ENCODE measurements at regions not wholly inside any gene's neighbourhood (a gene's known extent, or its start where the extent isn't known, plus 50 kb on each side); places are given as distances from the start of the nearest gene placed in this dataset.

DNA sequence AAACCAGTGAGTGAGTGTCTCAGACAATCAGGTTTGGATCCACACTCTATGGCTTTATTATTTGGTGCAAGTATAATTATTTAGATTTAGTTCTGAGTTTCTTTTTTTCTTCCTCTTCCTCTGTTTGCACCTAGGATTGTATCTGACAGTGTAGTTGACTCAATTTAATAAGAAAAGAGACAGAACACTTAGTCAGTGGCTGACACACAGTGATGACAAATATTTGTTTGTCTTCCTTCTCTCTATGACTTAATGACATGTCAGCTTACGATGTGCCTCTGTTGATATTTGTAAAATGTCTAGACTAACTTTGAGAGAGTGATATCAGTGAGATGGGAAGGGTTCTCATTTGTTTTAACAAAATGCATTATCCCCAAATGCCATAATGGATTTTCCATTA, 129.5 kb upstream of the SLC10A2 start:
- Histone ChIP-seq H3K27ac (ENCODE audit: low read depth) (no peak overlapping the region), H3K9me2 (ENCODE audit: insufficient read depth) (peaks cover 16% of the 10 kb centered on the region)

More for the DNA sequence above, 129.5 kb upstream of the SLC10A2 start:
- Histone ChIP-seq H2AFZ (no peak overlapping the region), H3K4me3 (no peak overlapping the region), H3K36me3 (ENCODE audit: insufficient read depth) (no peaks in the 10 kb centered on the region), H3K4me2 (no peak overlapping the region), H3K4me1 (ENCODE audit: insufficient read depth) (no peaks in the 10 kb centered on the region), H3F3A (replicated peaks; ENCODE audit: low read depth) (no peaks in the 10 kb centered on the region), H4K20me1 (replicated peaks; ENCODE audit: insufficient read depth) (no peaks in the 10 kb centered on the region), H3K27me3 (ENCODE audit: insufficient read depth) (no peaks in the 10 kb centered on the region), H3K79me2 (replicated peaks; ENCODE audit: insufficient read depth) (no peaks in the 10 kb centered on the region)
- Mint-ChIP-seq H3K27me3 (ENCODE audit: insufficient read depth, low read depth, poor library complexity) (peaks cover 7% of the 10 kb centered on the region), H3K4me1 (peaks cover 6% of the 10 kb centered on the region; the same call in 2 of the 3 replicates), H3K9me3 (peaks cover 18% of the 10 kb centered on the region), H3K4me3 (no peak overlapping the region), H3K27ac (no peak overlapping the region), H3K36me3 (ENCODE audit: low read depth) (peaks cover 6% of the 10 kb centered on the region; the same call in 1 of the 3 replicates)
- ATAC-seq (no peak), DNase-seq (ENCODE audit: low spot score) (no peak)
- TF ChIP-seq, protein P1, sequence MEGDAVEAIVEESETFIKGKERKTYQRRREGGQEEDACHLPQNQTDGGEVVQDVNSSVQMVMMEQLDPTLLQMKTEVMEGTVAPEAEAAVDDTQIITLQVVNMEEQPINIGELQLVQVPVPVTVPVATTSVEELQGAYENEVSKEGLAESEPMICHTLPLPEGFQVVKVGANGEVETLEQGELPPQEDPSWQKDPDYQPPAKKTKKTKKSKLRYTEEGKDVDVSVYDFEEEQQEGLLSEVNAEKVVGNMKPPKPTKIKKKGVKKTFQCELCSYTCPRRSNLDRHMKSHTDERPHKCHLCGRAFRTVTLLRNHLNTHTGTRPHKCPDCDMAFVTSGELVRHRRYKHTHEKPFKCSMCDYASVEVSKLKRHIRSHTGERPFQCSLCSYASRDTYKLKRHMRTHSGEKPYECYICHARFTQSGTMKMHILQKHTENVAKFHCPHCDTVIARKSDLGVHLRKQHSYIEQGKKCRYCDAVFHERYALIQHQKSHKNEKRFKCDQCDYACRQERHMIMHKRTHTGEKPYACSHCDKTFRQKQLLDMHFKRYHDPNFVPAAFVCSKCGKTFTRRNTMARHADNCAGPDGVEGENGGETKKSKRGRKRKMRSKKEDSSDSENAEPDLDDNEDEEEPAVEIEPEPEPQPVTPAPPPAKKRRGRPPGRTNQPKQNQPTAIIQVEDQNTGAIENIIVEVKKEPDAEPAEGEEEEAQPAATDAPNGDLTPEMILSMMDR (conservative IDR thresholded peaks at IDR 0.05; ENCODE audit: low read depth in 2 of 2), result no peak
- TF ChIP-seq, protein P2, sequence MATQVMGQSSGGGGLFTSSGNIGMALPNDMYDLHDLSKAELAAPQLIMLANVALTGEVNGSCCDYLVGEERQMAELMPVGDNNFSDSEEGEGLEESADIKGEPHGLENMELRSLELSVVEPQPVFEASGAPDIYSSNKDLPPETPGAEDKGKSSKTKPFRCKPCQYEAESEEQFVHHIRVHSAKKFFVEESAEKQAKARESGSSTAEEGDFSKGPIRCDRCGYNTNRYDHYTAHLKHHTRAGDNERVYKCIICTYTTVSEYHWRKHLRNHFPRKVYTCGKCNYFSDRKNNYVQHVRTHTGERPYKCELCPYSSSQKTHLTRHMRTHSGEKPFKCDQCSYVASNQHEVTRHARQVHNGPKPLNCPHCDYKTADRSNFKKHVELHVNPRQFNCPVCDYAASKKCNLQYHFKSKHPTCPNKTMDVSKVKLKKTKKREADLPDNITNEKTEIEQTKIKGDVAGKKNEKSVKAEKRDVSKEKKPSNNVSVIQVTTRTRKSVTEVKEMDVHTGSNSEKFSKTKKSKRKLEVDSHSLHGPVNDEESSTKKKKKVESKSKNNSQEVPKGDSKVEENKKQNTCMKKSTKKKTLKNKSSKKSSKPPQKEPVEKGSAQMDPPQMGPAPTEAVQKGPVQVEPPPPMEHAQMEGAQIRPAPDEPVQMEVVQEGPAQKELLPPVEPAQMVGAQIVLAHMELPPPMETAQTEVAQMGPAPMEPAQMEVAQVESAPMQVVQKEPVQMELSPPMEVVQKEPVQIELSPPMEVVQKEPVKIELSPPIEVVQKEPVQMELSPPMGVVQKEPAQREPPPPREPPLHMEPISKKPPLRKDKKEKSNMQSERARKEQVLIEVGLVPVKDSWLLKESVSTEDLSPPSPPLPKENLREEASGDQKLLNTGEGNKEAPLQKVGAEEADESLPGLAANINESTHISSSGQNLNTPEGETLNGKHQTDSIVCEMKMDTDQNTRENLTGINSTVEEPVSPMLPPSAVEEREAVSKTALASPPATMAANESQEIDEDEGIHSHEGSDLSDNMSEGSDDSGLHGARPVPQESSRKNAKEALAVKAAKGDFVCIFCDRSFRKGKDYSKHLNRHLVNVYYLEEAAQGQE (IDR thresholded peaks at IDR 0.05; ENCODE audit: unreplicated experiment), result no peak
- TF ChIP-seq, protein P3, sequence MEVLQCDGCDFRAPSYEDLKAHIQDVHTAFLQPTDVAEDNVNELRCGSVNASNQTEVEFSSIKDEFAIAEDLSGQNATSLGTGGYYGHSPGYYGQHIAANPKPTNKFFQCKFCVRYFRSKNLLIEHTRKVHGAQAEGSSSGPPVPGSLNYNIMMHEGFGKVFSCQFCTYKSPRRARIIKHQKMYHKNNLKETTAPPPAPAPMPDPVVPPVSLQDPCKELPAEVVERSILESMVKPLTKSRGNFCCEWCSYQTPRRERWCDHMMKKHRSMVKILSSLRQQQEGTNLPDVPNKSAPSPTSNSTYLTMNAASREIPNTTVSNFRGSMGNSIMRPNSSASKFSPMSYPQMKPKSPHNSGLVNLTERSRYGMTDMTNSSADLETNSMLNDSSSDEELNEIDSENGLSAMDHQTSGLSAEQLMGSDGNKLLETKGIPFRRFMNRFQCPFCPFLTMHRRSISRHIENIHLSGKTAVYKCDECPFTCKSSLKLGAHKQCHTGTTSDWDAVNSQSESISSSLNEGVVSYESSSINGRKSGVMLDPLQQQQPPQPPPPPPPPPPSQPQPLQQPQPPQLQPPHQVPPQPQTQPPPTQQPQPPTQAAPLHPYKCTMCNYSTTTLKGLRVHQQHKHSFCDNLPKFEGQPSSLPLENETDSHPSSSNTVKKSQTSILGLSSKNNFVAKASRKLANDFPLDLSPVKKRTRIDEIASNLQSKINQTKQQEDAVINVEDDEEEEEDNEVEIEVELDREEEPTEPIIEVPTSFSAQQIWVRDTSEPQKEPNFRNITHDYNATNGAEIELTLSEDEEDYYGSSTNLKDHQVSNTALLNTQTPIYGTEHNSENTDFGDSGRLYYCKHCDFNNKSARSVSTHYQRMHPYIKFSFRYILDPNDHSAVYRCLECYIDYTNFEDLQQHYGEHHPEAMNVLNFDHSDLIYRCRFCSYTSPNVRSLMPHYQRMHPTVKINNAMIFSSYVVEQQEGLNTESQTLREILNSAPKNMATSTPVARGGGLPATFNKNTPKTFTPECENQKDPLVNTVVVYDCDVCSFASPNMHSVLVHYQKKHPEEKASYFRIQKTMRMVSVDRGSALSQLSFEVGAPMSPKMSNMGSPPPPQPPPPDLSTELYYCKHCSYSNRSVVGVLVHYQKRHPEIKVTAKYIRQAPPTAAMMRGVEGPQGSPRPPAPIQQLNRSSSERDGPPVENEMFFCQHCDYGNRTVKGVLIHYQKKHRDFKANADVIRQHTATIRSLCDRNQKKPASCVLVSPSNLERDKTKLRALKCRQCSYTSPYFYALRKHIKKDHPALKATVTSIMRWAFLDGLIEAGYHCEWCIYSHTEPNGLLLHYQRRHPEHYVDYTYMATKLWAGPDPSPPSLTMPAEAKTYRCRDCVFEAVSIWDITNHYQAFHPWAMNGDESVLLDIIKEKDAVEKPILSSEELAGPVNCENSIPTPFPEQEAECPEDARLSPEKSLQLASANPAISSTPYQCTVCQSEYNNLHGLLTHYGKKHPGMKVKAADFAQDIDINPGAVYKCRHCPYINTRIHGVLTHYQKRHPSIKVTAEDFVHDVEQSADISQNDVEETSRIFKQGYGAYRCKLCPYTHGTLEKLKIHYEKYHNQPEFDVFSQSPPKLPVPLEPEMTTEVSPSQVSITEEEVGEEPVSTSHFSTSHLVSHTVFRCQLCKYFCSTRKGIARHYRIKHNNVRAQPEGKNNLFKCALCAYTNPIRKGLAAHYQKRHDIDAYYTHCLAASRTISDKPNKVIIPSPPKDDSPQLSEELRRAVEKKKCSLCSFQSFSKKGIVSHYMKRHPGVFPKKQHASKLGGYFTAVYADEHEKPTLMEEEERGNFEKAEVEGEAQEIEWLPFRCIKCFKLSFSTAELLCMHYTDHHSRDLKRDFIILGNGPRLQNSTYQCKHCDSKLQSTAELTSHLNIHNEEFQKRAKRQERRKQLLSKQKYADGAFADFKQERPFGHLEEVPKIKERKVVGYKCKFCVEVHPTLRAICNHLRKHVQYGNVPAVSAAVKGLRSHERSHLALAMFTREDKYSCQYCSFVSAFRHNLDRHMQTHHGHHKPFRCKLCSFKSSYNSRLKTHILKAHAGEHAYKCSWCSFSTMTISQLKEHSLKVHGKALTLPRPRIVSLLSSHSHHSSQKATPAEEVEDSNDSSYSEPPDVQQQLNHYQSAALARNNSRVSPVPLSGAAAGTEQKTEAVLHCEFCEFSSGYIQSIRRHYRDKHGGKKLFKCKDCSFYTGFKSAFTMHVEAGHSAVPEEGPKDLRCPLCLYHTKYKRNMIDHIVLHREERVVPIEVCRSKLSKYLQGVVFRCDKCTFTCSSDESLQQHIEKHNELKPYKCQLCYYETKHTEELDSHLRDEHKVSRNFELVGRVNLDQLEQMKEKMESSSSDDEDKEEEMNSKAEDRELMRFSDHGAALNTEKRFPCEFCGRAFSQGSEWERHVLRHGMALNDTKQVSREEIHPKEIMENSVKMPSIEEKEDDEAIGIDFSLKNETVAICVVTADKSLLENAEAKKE (CRISPR knock-in tag; IDR thresholded peaks at IDR 0.05), result no peak
- TF ChIP-seq ZNF114 (CRISPR knock-in tag; IDR thresholded peaks at IDR 0.05), result no peak

Data from GM23338 (cell line).